Adrenal gland (tissue), 9 donors: ENCODE measurements at regions not wholly inside any gene's neighbourhood (a gene's known extent, or its start where the extent isn't known, plus 50 kb on each side); places are given as distances from the start of the nearest gene placed in this dataset.
"Not testable (repeated sequence)": the region's sequence is repeated elsewhere in the genome, so short reads cannot be mapped to it uniquely, and the experiment has no call there.

Experiments used
- DNase-seq, 7 donors: peaks; one replicate each; pipeline ENCODE4 v3.0.0-alpha.2; 2019 to 2020
- H3K27ac ChIP-seq, 5 donors: fragments of 200-600 bp; sonication (generic) in 4 of 5; 1 replicate in 3 of 5; 2 replicates in 2 of 5; pipeline versions ENCODE4 v1.5.1 to v1.8.0; 2016 to 2020; ENCODE audit warnings: mild to moderate bottlenecking in 1 of 5
- H3K27me3 ChIP-seq: fragments of 200-600 bp; 2 replicates; pipeline ENCODE4 v1.8.0; 2021
- H3K36me3 ChIP-seq, 2 donors: fragments of 200-600 bp; replicated peaks in 1 of 2; 1 replicate in 1 of 2; 2 replicates in 1 of 2; pipeline versions ENCODE4 v1.5.1 to v1.8.0; 2018 to 2022
- H3K4me1 ChIP-seq, 2 donors: fragments of 200-600 bp; replicated peaks in 1 of 2; 1 replicate in 1 of 2; 2 replicates in 1 of 2; pipeline versions ENCODE4 v1.5.1 to v1.8.0; 2018 to 2021
- H3K4me3 ChIP-seq, 4 donors: fragments of 200-600 bp; sonication (generic) in 3 of 4; one replicate each; pipeline ENCODE4 v1.5.1; 2016 to 2018
- H3K9me3 ChIP-seq, 3 donors: fragments of 200-600 bp; sonication (generic) in 1 of 3; replicated peaks in 1 of 3; 1 replicate in 2 of 3; 2 replicates in 1 of 3; pipeline versions ENCODE4 v1.5.1 to v1.8.0; 2016 to 2021
- CTCF ChIP-seq, 6 experiments: fragments of 450-650 bp in 4 of 6; fragments of 200-600 bp in 2 of 6; sonication (generic) in 1 of 6; IDR thresholded peaks; 1 replicate in 5 of 6; 2 replicates in 1 of 6; pipeline versions ENCODE4 v1.5.1 to v1.8.0; 2016 to 2021; ENCODE audit warnings: antibody characterized with exemption in 6 of 6, mild to moderate bottlenecking in 2 of 6, moderate library complexity in 1 of 6
- POLR2A ChIP-seq, 2 donors: fragments of 450-650 bp; IDR thresholded peaks; one replicate each; pipeline ENCODE4 v1.6.1; 2017; ENCODE audit warnings: antibody characterized with exemption in 2 of 2, mild to moderate bottlenecking in 2 of 2, moderate library complexity in 1 of 2
- WGBS, 4 donors: extraction: QIAGEN DNeasy Blood & Tissue Kit in 2 of 4; methylation state at CpG; one replicate each; pipeline versions ENCODE4 v1.1.5 to v1.1.7; 2013 to 2017; 5-methylcytosine and 5-hydroxymethylcytosine counted together
- intact Hi-C, 2 donors: fragments of 100-400 bp; cut with DNase I; formaldehyde crosslinking; loops; one replicate each; pipeline versions ENCODE4 v1.14.1 to v1.15.0; 2022 to 2023
- donor health status: healthy with polysubstance abuse.
- donor health status: Bipolar disorder and iron deficiency.
- donor health status: DM: yes; HTN: yes; CAD: no.
- donor health status: DM: no; HTN: no; CAD: no.
- donor health status: DM: no; HTN: no; CAD: no.

GRCh38 chr7:153696242-153696641 lies 356.0 kb upstream of the DPP6 start:
- intact Hi-C loops: no loop called here
- H3K9me3 ChIP-seq: no peaks in the 10 kb centered on the region
- H3K27me3 ChIP-seq: no peaks in the 10 kb centered on the region
- 77 to 94% (median 87%) methylated on average over 10 to 12 of the region's 12 CpGs for whole genome bisulfite sequencing, 4 donors
- no peak overlapping the region for H3K27ac ChIP-seq
- no peaks in the 10 kb centered on the region for H3K4me1 ChIP-seq
- H3K36me3 ChIP-seq: no peaks in the 10 kb centered on the region
- DNase-seq: no peak
- H3K4me3 ChIP-seq: no peak overlapping the region
- TF ChIP-seq POLR2A (IDR thresholded peaks at IDR 0.05) (no peak), CTCF (IDR thresholded peaks at IDR 0.05) (no peak)

- TF ChIP-seq CTCF (IDR thresholded peaks at IDR 0.05) (no peak), POLR2A (IDR thresholded peaks at IDR 0.05) (no peak)
- Histone ChIP-seq H3K27me3 (no peaks in the 10 kb centered on the region), H3K36me3 (no peaks in the 10 kb centered on the region), H3K4me1 (no peaks in the 10 kb centered on the region), H3K27ac (no peak overlapping the region), H3K4me3 (no peak overlapping the region), H3K9me3 (no peaks in the 10 kb centered on the region)
- no peak for DNase-seq
- intact Hi-C loops: no loop called here
- WGBS, 4 donors: 76 to 90% (median 81%) methylated on average over 10 of the region's 10 CpGs
Measured at GRCh38 chr7:153698046-153698445, 354.2 kb upstream of the DPP6 start.

- Histone ChIP-seq H3K9me3 (no peaks in the 10 kb centered on the region), H3K27me3 (no peaks in the 10 kb centered on the region), H3K27ac (no peak overlapping the region), H3K4me1 (no peaks in the 10 kb centered on the region), H3K4me3 (no peak overlapping the region), H3K36me3 (no peaks in the 10 kb centered on the region)
- intact Hi-C loops: no loop called here
- TF ChIP-seq POLR2A (IDR thresholded peaks at IDR 0.05): no peak
- DNase-seq: no peak
Measured at GRCh38 chr7:153701678-153702077, 350.5 kb upstream of the DPP6 start.

GRCh38 chr7:153723892-153724291 lies 328.3 kb upstream of the DPP6 start:
- DNase-seq, H3K4me1 ChIP-seq, H3K36me3 ChIP-seq, intact Hi-C loops, H3K9me3 ChIP-seq, H3K4me3 ChIP-seq, H3K27ac ChIP-seq, H3K27me3 ChIP-seq: not testable (repeated sequence)
- 47 to 72% (median 71%) methylated on average over 1 to 2 of the region's 2 CpGs; no CpG with 5 or more reads in 1 of the 4 donors for WGBS, 4 donors

GRCh38 chr7:153731504-153731903 lies 320.7 kb upstream of the DPP6 start:
- intact Hi-C loops, DNase-seq, H3K36me3 ChIP-seq, H3K27ac ChIP-seq, H3K4me3 ChIP-seq, H3K9me3 ChIP-seq, H3K4me1 ChIP-seq, H3K27me3 ChIP-seq: not testable (repeated sequence)
- 76 to 88% (median 83%) methylated on average over 4 to 7 of the region's 7 CpGs for WGBS, 4 donors

- H3K36me3 ChIP-seq, DNase-seq, H3K9me3 ChIP-seq, H3K4me3 ChIP-seq, H3K27me3 ChIP-seq, H3K4me1 ChIP-seq, intact Hi-C loops, H3K27ac ChIP-seq: not testable (repeated sequence)
- 42 to 63% (median 58%) methylated on average over 2 of the region's 2 CpGs for WGBS, 4 donors
Measured at GRCh38 chr7:153743434-153743833, 308.8 kb upstream of the DPP6 start.

- DNase-seq, H3K27ac ChIP-seq, H3K36me3 ChIP-seq, H3K9me3 ChIP-seq, H3K27me3 ChIP-seq, H3K4me3 ChIP-seq, intact Hi-C loops, H3K4me1 ChIP-seq: not testable (repeated sequence)
- 3 to 10% (median 6%) methylated on average over 10 to 21 of the region's 21 CpGs for WGBS, 4 donors
Measured at GRCh38 chr7:153747969-153748368, 304.2 kb upstream of the DPP6 start.

GRCh38 chr7:153748885-153749284 lies 303.3 kb upstream of the DPP6 start:
- H3K27me3 ChIP-seq, H3K27ac ChIP-seq, H3K36me3 ChIP-seq, H3K4me3 ChIP-seq, H3K9me3 ChIP-seq, H3K4me1 ChIP-seq, intact Hi-C loops, DNase-seq: not testable (repeated sequence)
- WGBS, 4 donors: 0 to 6% (median 1%) methylated on average over 2 to 23 of the region's 25 CpGs

GRCh38 chr7:153765869-153766268 lies 286.3 kb upstream of the DPP6 start:
- H3K4me3 ChIP-seq, H3K36me3 ChIP-seq, DNase-seq, intact Hi-C loops, H3K4me1 ChIP-seq, H3K9me3 ChIP-seq, H3K27ac ChIP-seq, H3K27me3 ChIP-seq: not testable (repeated sequence)
- 81 to 89% (median 85%) methylated on average over 3 of the region's 3 CpGs for WGBS, 4 donors

GRCh38 chr7:153766926-153767325 lies 285.3 kb upstream of the DPP6 start:
- H3K27ac ChIP-seq, H3K4me3 ChIP-seq, H3K36me3 ChIP-seq, H3K27me3 ChIP-seq, H3K4me1 ChIP-seq, H3K9me3 ChIP-seq, DNase-seq, intact Hi-C loops: not testable (repeated sequence)
- 23 to 52% (median 43%) methylated on average over 1 of the region's 1 CpG for WGBS, 4 donors
